Endothelial cell of umbilical vein (primary cell): ENCODE measurements at regions not wholly inside any gene's neighbourhood (a gene's known extent, or its start where the extent isn't known, plus 50 kb on each side); places are given as distances from the start of the nearest gene placed in this dataset.

Experiments used
- POLR2A ChIP-seq: IDR thresholded peaks from 2 replicates; pipeline ENCODE4 v1.6.1; 2012; ENCODE audit warnings: low read depth, mild to moderate bottlenecking, control low read depth, low read length
- POLR2AphosphoS5 ChIP-seq: IDR thresholded peaks from 2 replicates; pipeline ENCODE4 v1.6.1; 2012; ENCODE audit warnings: low read depth, mild to moderate bottlenecking, control low read depth, low read length, moderate library complexity; ENCODE audit not compliant: insufficient read depth
- TF ChIP-seq, protein P1 (sequence below), 2 donors: IDR thresholded peaks; 1 replicate in 1 of 2; 2 replicates in 1 of 2; pipeline ENCODE4 v1.5.1; 2011; ENCODE audit warnings: low read length in 2 of 2, mild to moderate bottlenecking in 2 of 2, moderate library complexity in 2 of 2, control low read depth in 1 of 2, inconsistent platforms in 1 of 2, low read depth in 1 of 2; ENCODE audit not compliant: insufficient read depth in 1 of 2; ENCODE audit errors: extremely low read depth in 1 of 2

DNA sequence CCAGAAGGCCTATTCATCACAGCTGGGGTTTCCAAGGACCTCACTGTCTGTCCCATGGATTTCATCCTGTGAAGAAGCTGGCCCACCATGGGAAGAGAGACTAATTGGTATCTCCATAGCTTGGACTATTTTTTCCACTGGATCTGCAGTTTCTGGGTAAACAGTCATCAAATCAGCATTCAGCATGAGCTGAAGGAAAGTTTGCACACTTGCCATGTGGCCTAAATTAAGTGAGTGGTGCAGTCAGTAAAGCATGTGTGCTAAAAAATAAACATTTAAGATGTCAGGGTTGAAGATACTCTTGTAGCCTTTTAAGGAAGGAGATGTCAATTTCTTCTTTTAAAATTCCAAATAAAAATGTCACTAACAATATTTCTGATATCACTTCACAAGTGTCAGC, 381.1 kb upstream of the ZMIZ1 start:
- TF ChIP-seq, protein P1, sequence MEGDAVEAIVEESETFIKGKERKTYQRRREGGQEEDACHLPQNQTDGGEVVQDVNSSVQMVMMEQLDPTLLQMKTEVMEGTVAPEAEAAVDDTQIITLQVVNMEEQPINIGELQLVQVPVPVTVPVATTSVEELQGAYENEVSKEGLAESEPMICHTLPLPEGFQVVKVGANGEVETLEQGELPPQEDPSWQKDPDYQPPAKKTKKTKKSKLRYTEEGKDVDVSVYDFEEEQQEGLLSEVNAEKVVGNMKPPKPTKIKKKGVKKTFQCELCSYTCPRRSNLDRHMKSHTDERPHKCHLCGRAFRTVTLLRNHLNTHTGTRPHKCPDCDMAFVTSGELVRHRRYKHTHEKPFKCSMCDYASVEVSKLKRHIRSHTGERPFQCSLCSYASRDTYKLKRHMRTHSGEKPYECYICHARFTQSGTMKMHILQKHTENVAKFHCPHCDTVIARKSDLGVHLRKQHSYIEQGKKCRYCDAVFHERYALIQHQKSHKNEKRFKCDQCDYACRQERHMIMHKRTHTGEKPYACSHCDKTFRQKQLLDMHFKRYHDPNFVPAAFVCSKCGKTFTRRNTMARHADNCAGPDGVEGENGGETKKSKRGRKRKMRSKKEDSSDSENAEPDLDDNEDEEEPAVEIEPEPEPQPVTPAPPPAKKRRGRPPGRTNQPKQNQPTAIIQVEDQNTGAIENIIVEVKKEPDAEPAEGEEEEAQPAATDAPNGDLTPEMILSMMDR (IDR thresholded peaks at IDR 0.05; ENCODE audit: extremely low read depth in 1 of 2, insufficient read depth in 1 of 2, low read depth in 1 of 2, low read length in 2 of 2), result no peak
- TF ChIP-seq POLR2AphosphoS5 (no peak), POLR2A (no peak)
